Gastroesophageal sphincter (tissue), 3 donors: ENCODE measurements at regions not wholly inside any gene's neighbourhood (a gene's known extent, or its start where the extent isn't known, plus 50 kb on each side); places are given as distances from the start of the nearest gene placed in this dataset.

Source experiments
- CTCF ChIP-seq, 4 experiments: fragments of 200-600 bp in 2 of 4; fragments of 450-650 bp in 2 of 4; sonication (generic) in 1 of 4; IDR thresholded peaks; one replicate each; pipeline ENCODE4 v1.5.1; 2017 to 2019; ENCODE audit warnings: antibody characterized with exemption in 4 of 4, mild to moderate bottlenecking in 2 of 4, moderate library complexity in 2 of 4
- EP300 ChIP-seq: sonication (generic); formaldehyde crosslinking; IDR thresholded peaks from one replicate; pipeline ENCODE4 v1.6.1; 2017; ENCODE audit warnings: antibody characterized with exemption, mild to moderate bottlenecking
- POLR2AphosphoS5 ChIP-seq: sonication (generic); formaldehyde crosslinking; IDR thresholded peaks from one replicate; pipeline ENCODE4 v1.6.1; 2017; ENCODE audit warnings: antibody characterized with exemption

DNA sequence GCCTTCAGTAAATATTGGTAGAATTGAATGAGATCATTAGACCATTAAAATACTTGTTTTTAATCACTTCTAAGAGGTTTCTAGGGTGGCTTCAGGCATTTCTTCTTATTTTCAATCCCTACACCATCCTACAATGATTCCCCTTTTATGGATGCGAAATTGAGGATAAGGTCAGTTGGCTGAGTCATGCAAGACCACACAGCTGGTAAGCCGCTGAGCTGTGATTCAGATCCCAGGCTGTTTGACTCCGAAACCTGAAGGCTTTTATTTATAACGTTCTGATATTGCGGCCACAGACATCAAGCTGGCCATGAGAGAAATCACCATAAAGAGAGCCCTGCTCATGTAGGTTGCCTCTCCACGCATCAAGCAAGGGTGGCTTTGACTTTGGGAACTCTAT, 133.4 kb downstream of the VAPA start:
- no peak for TF ChIP-seq CTCF (IDR thresholded peaks at IDR 0.05)
- no peak for TF ChIP-seq EP300
- peak; percentile 29 for TF ChIP-seq POLR2AphosphoS5
